ENCODE measurements at regions not wholly inside any gene's neighbourhood (a gene's known extent, or its start where the extent isn't known, plus 50 kb on each side); places are given as distances from the start of the nearest gene placed in this dataset.

- DNase-seq: no peak
- peaks cover 0 to 7% of the 10 kb centered on the region in 2 experiments; a peak in 3 of 5 replicates for H3K9me3 Mint-ChIP-seq
- H3K79me2 ChIP-seq (ENCODE audit: insufficient read depth, low read length): no peaks in the 10 kb centered on the region
- H4K8ac ChIP-seq (replicated peaks; ENCODE audit: insufficient read length, low read depth, low read length): no peak overlapping the region
- no CpG with 5 or more reads among the region's 2 CpGs for WGBS (ENCODE audit: extremely low coverage, insufficient read length, low lambda C conversion rate)
- H3K4me3 Mint-ChIP-seq: no peak overlapping the region
- H3K18ac ChIP-seq (ENCODE audit: insufficient read length, low read depth, low read length): no peak overlapping the region
- H3K36me3 Mint-ChIP-seq (ENCODE audit: insufficient read depth in 1 of 3, low read depth in 3 of 3): peaks cover 0 to 11% (median 0%) of the 10 kb centered on the region in 3 experiments; a peak in 2 of 7 replicates
- no peaks in the 10 kb centered on the region for H3K79me1 ChIP-seq (ENCODE audit: insufficient read depth, low read depth, low read length, poor library complexity, severe bottlenecking)
- H3K4me1 ChIP-seq (ENCODE audit: insufficient read depth, low read length): no peaks in the 10 kb centered on the region
- TF ChIP-seq CTCF (conservative IDR thresholded peaks at IDR 0.05): no peak
- H2BK20ac ChIP-seq (ENCODE audit: low read depth, low read length, poor library complexity, severe bottlenecking): no peak overlapping the region
- no peak overlapping the region for H3K4me2 ChIP-seq (ENCODE audit: insufficient read depth, insufficient read length, low read length)
- no peak overlapping the region for H3K27ac ChIP-seq (ENCODE audit: insufficient read length, low read depth, low read length)
- no peak overlapping the region for H3K9ac ChIP-seq (ENCODE audit: extremely low read depth, insufficient read length, low read length)
- no peaks in the 10 kb centered on the region for H3K23me2 ChIP-seq (ENCODE audit: insufficient read length, low read depth, low read length, poor library complexity, severe bottlenecking)
- no peak overlapping the region for H3K23ac ChIP-seq (ENCODE audit: insufficient read length, low read depth, low read length)
- H3K27ac Mint-ChIP-seq: no peak overlapping the region
- H4K20me1 ChIP-seq (ENCODE audit: control insufficient read depth, insufficient read depth, insufficient read length): no peaks in the 10 kb centered on the region
- no peak overlapping the region for H2BK5ac ChIP-seq (ENCODE audit: insufficient read length, low read length)
- H2AK5ac ChIP-seq (ENCODE audit: insufficient read length, low read length): no peak overlapping the region
- no peaks in the 10 kb centered on the region for H3K27me3 ChIP-seq (ENCODE audit: insufficient read depth, low read length)
- H3K4ac ChIP-seq (ENCODE audit: low read depth, low read length): no peak overlapping the region
- H4K5ac ChIP-seq (ENCODE audit: insufficient read length, low read depth, low read length): no peak overlapping the region
- H2AFZ ChIP-seq (ENCODE audit: low read length): no peak overlapping the region
- no peaks in the 10 kb centered on the region for H3K4me1 Mint-ChIP-seq
- no peak overlapping the region for H3T11ph ChIP-seq (ENCODE audit: low read length)
- no peak overlapping the region for H4K91ac ChIP-seq (ENCODE audit: insufficient read length, low read depth, low read length)
- no peak overlapping the region for H2BK12ac ChIP-seq (ENCODE audit: insufficient read length, low read depth, low read length)
- H3K56ac ChIP-seq (ENCODE audit: insufficient read length, low read depth, low read length): no peak overlapping the region
- H2BK15ac ChIP-seq (ENCODE audit: low read depth, low read length): no peak overlapping the region
- no peaks in the 10 kb centered on the region for H3K27me3 Mint-ChIP-seq (ENCODE audit: low read depth)
- no peak overlapping the region for H2BK120ac ChIP-seq (ENCODE audit: low read depth, low read length, poor library complexity, severe bottlenecking)
- H3K9me3 ChIP-seq (ENCODE audit: control insufficient read depth, low read depth, low read length): no peaks in the 10 kb centered on the region
- H3K14ac ChIP-seq (ENCODE audit: insufficient read depth, low read length): no peak overlapping the region
Measured at GRCh38 chr3:162168715-162169114, 672.1 kb downstream of the OTOL1 start.

All from H9 (cell line).